WTC11 (cell line): ENCODE measurements at regions not wholly inside any gene's neighbourhood (a gene's known extent, or its start where the extent isn't known, plus 50 kb on each side); places are given as distances from the start of the nearest gene placed in this dataset.

Experiments
- CTCF ChIP-seq: fragments of 200-600 bp; IDR thresholded peaks from 2 replicates; pipeline ENCODE4 v1.8.0; 2022; ENCODE audit warnings: antibody characterized with exemption
- ELF4 ChIP-seq: sonication (generic); formaldehyde crosslinking; IDR thresholded peaks from 2 replicates; pipeline ENCODE4 v1.8.1; 2022; ENCODE audit warnings: low read depth, mild to moderate bottlenecking, moderate library complexity, missing genetic modification reagents
- JAZF1 ChIP-seq: fragments of 250-450 bp; sonication (Bioruptor Pico); IDR thresholded peaks from 2 replicates; pipeline ENCODE4 v1.9.0; 2021; ENCODE audit warnings: moderate library complexity, mild to moderate bottlenecking, inconsistent platforms
- MAX ChIP-seq: sonication (generic); formaldehyde crosslinking; IDR thresholded peaks from 2 replicates; pipeline ENCODE4 v1.8.0; 2022; ENCODE audit warnings: mild to moderate bottlenecking, missing genetic modification reagents
- ZNF281 ChIP-seq: sonication (generic); formaldehyde crosslinking; IDR thresholded peaks from 2 replicates; pipeline ENCODE4 v1.8.0; 2023; ENCODE audit warnings: mild to moderate bottlenecking, missing genetic modification reagents
- ZSCAN18 ChIP-seq: fragments of 250-450 bp; sonication (Bioruptor Pico); IDR thresholded peaks from 2 replicates; pipeline ENCODE4 v2.1.2; 2022; ENCODE audit warnings: mild to moderate bottlenecking, moderate library complexity

- TF ChIP-seq CTCF: no peak
- no peak for TF ChIP-seq ZSCAN18 (CRISPR knock-in tag)
- TF ChIP-seq MAX (CRISPR knock-in tag): no peak
- no peak for TF ChIP-seq ZNF281 (CRISPR knock-in tag)
- TF ChIP-seq JAZF1 (CRISPR knock-in tag): no peak
- no peak for TF ChIP-seq ELF4 (CRISPR knock-in tag)
These were observed 366.2 kb downstream of the TFAP2A start for GRCh38 chr6:10048370-10049297.
